Panc1 (cell line): ENCODE measurements at regions not wholly inside any gene's neighbourhood (a gene's known extent, or its start where the extent isn't known, plus 50 kb on each side); places are given as distances from the start of the nearest gene placed in this dataset.
"Not testable (repeated sequence)": the region's sequence is repeated elsewhere in the genome, so short reads cannot be mapped to it uniquely, and the experiment has no call there.

Source experiments
- ATAC-seq: fragments of 200-7000 bp; cut with Tn5 transposase; 2 replicates; pipeline ENCODE4 v1.9.1; 2020; ENCODE audit warnings: mild to moderate bottlenecking, moderate library complexity
- BruUV-seq: library from RNA; stranded (reverse); fragments of 400-500 nt; replicated peaks from 2 replicates; lab custom pipeline; 2021; lab: Mats Ljungman, UMichigan
- CTCF ChIA-PET: fragments of 300-600 bp; sonication (Branson Sonifier 250); formaldehyde crosslinking; loops from one replicate; lab custom pipeline; 2022; ENCODE audit warnings: antibody characterized with exemption; lab: Charles Lee
- POLR2A ChIA-PET: fragments of 300-600 bp; sonication (Branson Sonifier 250); formaldehyde crosslinking; loops from one replicate; lab custom pipeline; 2022; ENCODE audit warnings: antibody characterized with exemption; lab: Charles Lee
- DNase-seq: peaks from one replicate; pipeline ENCODE4 v3.0.0-alpha.2; 2010; ENCODE audit warnings: low read depth, low spot score
- H3K27ac ChIP-seq: 2 replicates; pipeline ENCODE4 v1.5.1; 2011; ENCODE audit warnings: mild to moderate bottlenecking, low read length, inconsistent platforms
- H3K27me3 ChIP-seq: fragments of 200-500 bp; sonication (Bioruptor generic); 2 replicates; pipeline ENCODE4 v1.6.0; 2014; ENCODE audit warnings: low read length, inconsistent platforms; ENCODE audit not compliant: control insufficient read depth, insufficient read depth
- H3K36me3 ChIP-seq: fragments of 200-500 bp; sonication (Bioruptor generic); 2 replicates; pipeline ENCODE4 v1.5.1; 2014; ENCODE audit warnings: inconsistent platforms, mild to moderate bottlenecking, low read length, moderate library complexity; ENCODE audit not compliant: control insufficient read depth, insufficient read depth
- H3K4me1 ChIP-seq: 2 replicates; pipeline ENCODE4 v1.5.1; 2011; ENCODE audit warnings: inconsistent platforms, mild to moderate bottlenecking, low read length, moderate library complexity; ENCODE audit not compliant: control insufficient read depth, insufficient read depth
- H3K4me3 ChIP-seq, 2 experiments: 2 replicates each; pipeline ENCODE4 v1.5.1; 2011 to 2012; ENCODE audit warnings: low read depth in 2 of 2, low read length in 2 of 2, mild to moderate bottlenecking in 2 of 2, inconsistent platforms in 1 of 2, moderate library complexity in 1 of 2
- H3K9me3 ChIP-seq: fragments of 200-500 bp; sonication (Bioruptor generic); 2 replicates; pipeline ENCODE4 v1.5.1; 2014; ENCODE audit warnings: low read depth, mild to moderate bottlenecking, inconsistent platforms, low read length, moderate library complexity; ENCODE audit not compliant: control insufficient read depth, insufficient read depth
- POLR2AphosphoS5 ChIP-seq: IDR thresholded peaks from 2 replicates; pipeline ENCODE4 v1.6.1; 2012; ENCODE audit warnings: mild to moderate bottlenecking, low read depth, low read length, moderate library complexity
- REST ChIP-seq, 2 experiments: IDR thresholded peaks; 2 replicates each; pipeline ENCODE4 v1.6.1; 2011 to 2012; ENCODE audit warnings: low read depth in 2 of 2, control low read depth in 1 of 2, low read length in 1 of 2, mild to moderate bottlenecking in 1 of 2, moderate library complexity in 1 of 2; ENCODE audit not compliant: insufficient read depth in 1 of 2
- SIN3A ChIP-seq: IDR thresholded peaks from 2 replicates; pipeline ENCODE4 v1.6.1; 2012; ENCODE audit warnings: low read depth, mild to moderate bottlenecking, low read length, moderate library complexity, borderline replicate concordance; ENCODE audit not compliant: insufficient read depth
- TCF7L2 ChIP-seq: IDR thresholded peaks from 2 replicates; pipeline ENCODE4 v1.6.1; 2011; ENCODE audit warnings: mild to moderate bottlenecking, low read depth, low read length, inconsistent platforms
- in situ Hi-C: cut with HindIII; loops from 2 replicates; pipeline ENCODE4 v1.10.0; 2016; ENCODE audit warnings: low sequenced_read_pairs, low pct_unique_long_range_greater_than_20kb
- intact Hi-C: fragments of 100-400 bp; cut with micrococcal nuclease; formaldehyde crosslinking; loops from one replicate; pipeline ENCODE4 v1.10.0; 2022; ENCODE audit not compliant: unreplicated experiment
- TF ChIP-seq, protein P1 (sequence below): fragments of 450-650 bp; IDR thresholded peaks from 2 replicates; pipeline ENCODE4 v1.5.1; 2017; ENCODE audit warnings: mild to moderate bottlenecking

DNA sequence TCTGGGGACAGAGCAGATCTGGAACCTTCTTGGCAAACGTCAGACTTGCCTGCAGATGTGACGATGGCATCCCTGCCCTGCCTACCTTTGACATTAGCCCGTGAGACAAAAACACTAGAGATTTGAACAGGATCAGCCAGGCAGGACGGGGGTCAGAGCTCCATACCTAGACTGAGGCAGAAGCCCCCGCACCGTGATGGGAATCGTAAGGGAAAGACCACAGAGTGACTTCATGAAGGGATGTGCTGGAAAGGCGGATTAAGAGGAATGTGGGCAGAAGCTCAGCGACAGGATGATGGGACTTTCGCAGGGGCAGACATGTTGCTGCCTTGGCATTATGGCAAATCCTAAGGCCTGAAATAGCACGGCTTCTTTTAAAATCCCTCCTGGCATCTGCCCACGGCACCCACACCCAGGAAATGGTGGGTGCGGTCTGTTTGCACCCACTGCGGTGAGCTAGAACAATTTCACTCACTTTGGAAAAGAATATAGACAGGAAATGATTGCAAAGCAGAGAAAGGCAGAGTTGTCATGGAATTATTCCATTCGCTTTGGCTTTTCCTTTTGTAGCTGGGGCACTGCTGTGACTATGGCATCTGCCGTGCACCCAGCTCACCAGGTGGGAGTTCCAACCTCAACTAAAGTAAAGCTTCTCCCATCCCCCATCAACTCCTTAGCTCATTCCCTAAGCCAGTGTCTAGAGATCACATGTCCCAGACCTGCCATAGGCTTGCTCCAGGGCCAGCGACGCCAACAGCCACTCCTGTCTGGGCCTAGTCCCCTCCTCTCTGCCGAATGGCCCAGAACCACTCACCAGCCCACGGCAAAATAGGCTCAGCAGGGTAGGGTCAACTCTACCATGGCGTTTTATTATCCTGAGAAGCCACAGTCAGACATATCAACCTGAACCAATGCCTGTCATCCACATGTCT is 112.7 kb upstream of the NPAS2 start (continued):
- TF ChIP-seq POLR2AphosphoS5, result no peak

GRCh38 chr2:100708333-100708732 is 111.6 kb upstream of the NPAS2 start:
- no peak overlapping the region for H3K4me3 ChIP-seq
- no peak overlapping the region for H3K27ac ChIP-seq
- no peaks in the 10 kb centered on the region for H3K4me1 ChIP-seq
- H3K27me3 ChIP-seq, result no peaks in the 10 kb centered on the region
- BruUV-seq, result no TSS peak
- TF ChIP-seq REST (IDR thresholded peaks at IDR 0.05; ENCODE audit: insufficient read depth in 1 of 2, low read depth in 2 of 2, low read length in 1 of 2) (no peak), POLR2AphosphoS5 (no peak), SIN3A (no peak), TCF7L2 (no peak)
- TF ChIP-seq, protein P1, sequence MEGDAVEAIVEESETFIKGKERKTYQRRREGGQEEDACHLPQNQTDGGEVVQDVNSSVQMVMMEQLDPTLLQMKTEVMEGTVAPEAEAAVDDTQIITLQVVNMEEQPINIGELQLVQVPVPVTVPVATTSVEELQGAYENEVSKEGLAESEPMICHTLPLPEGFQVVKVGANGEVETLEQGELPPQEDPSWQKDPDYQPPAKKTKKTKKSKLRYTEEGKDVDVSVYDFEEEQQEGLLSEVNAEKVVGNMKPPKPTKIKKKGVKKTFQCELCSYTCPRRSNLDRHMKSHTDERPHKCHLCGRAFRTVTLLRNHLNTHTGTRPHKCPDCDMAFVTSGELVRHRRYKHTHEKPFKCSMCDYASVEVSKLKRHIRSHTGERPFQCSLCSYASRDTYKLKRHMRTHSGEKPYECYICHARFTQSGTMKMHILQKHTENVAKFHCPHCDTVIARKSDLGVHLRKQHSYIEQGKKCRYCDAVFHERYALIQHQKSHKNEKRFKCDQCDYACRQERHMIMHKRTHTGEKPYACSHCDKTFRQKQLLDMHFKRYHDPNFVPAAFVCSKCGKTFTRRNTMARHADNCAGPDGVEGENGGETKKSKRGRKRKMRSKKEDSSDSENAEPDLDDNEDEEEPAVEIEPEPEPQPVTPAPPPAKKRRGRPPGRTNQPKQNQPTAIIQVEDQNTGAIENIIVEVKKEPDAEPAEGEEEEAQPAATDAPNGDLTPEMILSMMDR, result no peak
- intact Hi-C loops, result no loop called here
- ATAC-seq, result no peak
- no peaks in the 10 kb centered on the region for H3K9me3 ChIP-seq
- H3K36me3 ChIP-seq, result no peaks in the 10 kb centered on the region
- ChIA-PET CTCF (no interaction called here), POLR2A (no interaction called here)
- no peak for DNase-seq
- in situ Hi-C loops, result no loop called here

DNA sequence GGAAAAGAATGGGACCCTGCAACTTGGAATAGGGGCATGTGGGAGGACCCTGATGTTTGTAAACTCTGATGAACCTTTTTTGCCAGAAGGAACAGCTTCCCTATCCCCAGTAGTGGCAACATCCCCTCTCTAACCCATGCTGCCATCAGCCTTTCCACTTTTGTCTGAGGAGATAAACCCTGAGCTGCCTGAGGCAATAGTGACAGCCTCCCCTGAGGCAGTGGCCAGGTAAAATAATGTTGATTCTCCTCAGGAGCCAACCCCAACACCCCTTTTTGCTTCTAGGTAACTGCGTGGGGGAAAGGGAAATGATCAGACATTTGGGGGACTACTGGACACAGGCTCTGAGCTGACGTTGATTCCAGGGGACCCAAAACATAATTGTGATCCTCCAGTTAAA is 106.8 kb upstream of the NPAS2 start:
- no peaks in the 10 kb centered on the region for H3K27me3 ChIP-seq
- BruUV-seq, result no TSS peak
- intact Hi-C loops (no loop called here), in situ Hi-C loops (no loop called here)
- no peak overlapping the region for H3K4me3 ChIP-seq
- ATAC-seq (no peak), DNase-seq (no peak)
- POLR2A ChIA-PET, result no interaction called here
- H3K36me3 ChIP-seq, result no peaks in the 10 kb centered on the region
- CTCF ChIA-PET, result no interaction called here
- TF ChIP-seq TCF7L2, result no peak
- TF ChIP-seq POLR2AphosphoS5, result no peak
- TF ChIP-seq REST (IDR thresholded peaks at IDR 0.05; ENCODE audit: insufficient read depth in 1 of 2, low read depth in 2 of 2, low read length in 1 of 2), result no peak
- TF ChIP-seq, protein P1, result no peak
- no peak for TF ChIP-seq SIN3A
- H3K9me3 ChIP-seq, result no peaks in the 10 kb centered on the region
- no peaks in the 10 kb centered on the region for H3K4me1 ChIP-seq
- no peak overlapping the region for H3K27ac ChIP-seq

DNA sequence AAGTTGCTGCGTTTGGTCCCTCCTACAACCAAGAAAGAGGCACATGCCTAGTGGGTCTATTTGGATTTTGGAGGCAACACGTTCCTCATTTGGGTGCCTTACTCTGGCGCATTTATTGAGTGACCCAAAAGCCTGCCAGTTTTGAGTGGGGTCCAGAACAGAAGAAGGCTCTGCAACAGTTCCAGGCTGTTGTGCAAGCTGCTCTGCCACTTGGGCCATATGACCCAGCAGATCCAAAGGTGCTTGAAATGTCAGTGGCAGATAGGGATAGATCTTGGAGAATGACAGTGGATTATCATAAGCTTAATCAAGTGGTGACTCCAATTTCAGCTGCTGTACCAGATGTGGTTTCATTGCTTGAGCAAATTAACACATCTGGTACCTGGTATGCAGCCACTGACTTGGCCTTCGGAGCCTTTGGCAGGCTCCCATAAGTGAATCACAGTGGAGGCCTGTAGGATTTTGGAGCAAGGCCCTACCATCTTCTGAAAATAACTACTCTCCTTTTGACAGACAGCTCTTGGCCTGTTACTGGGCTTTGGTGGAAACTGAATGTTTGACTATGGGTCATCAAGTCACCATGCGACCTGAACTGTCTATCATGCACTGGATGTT is 105.4 kb upstream of the NPAS2 start:
- ATAC-seq, H3K36me3 ChIP-seq, H3K27me3 ChIP-seq, in situ Hi-C loops, H3K9me3 ChIP-seq, CTCF ChIA-PET, DNase-seq, BruUV-seq, intact Hi-C loops, H3K4me3 ChIP-seq, H3K27ac ChIP-seq, H3K4me1 ChIP-seq: not testable (repeated sequence)
- POLR2A ChIA-PET, result interaction anchor here (0.6 kb wide), 1 partner anchor 975 kb away, joined by 3 read pairs; no protein-coding TSS in a partner anchor
